AG04449 (cell line): ENCODE measurements at regions not wholly inside any gene's neighbourhood (a gene's known extent, or its start where the extent isn't known, plus 50 kb on each side); places are given as distances from the start of the nearest gene placed in this dataset.
"Not testable (repeated sequence)": the region's sequence is repeated elsewhere in the genome, so short reads cannot be mapped to it uniquely, and the experiment has no call there.

ENCODE experiments used
- CTCF ChIA-PET: fragments of 350-600 bp; formaldehyde crosslinking; extraction: SDS; loops from one replicate; lab custom pipeline; 2021; ENCODE audit warnings: antibody characterized with exemption; lab: Yijun Ruan, JAX
- POLR2A ChIA-PET: fragments of 400-600, 350-600 bp; formaldehyde crosslinking; extraction: SDS; loops from one replicate; lab custom pipeline; 2020; ENCODE audit warnings: antibody characterized with exemption, inconsistent platforms; lab: Yijun Ruan, JAX
- DNase-seq: peaks from one replicate; pipeline ENCODE4 v3.0.0-alpha.2; 2010; ENCODE audit warnings: low read depth, low spot score
- H3K4me3 ChIP-seq: 2 replicates; pipeline ENCODE4 v1.5.1; 2011; ENCODE audit warnings: low read depth, mild to moderate bottlenecking, control low read depth, low read length
- TF ChIP-seq, protein P1 (sequence below): IDR thresholded peaks from one replicate; pipeline ENCODE4 v1.5.1; 2011; ENCODE audit warnings: mild to moderate bottlenecking, moderate library complexity, low read length, control low read depth, inconsistent platforms; ENCODE audit not compliant: insufficient read depth; ENCODE audit errors: missing control alignments

DNA sequence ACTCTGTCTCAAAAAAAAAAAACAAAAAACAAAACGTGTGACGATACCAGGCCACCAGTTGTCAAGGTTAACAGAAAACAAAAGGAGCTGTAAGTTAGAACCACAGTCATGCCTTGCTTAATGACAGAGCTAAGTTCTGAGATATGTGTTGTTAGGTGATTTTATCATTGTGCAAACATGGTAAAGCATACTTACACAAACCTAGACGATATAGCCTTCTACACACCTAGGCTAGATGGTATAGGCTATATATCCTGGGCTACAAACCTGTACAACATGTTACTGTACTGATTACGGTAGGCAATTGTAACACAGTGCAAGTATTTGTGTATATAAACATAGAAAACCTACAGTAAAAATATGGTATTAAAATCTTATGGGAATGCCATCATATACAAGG lies 564.2 kb downstream of the HTR7 start:
- CTCF ChIA-PET, result no interaction called here
- POLR2A ChIA-PET, result no interaction called here
- no peak for DNase-seq
- TF ChIP-seq, protein P1, sequence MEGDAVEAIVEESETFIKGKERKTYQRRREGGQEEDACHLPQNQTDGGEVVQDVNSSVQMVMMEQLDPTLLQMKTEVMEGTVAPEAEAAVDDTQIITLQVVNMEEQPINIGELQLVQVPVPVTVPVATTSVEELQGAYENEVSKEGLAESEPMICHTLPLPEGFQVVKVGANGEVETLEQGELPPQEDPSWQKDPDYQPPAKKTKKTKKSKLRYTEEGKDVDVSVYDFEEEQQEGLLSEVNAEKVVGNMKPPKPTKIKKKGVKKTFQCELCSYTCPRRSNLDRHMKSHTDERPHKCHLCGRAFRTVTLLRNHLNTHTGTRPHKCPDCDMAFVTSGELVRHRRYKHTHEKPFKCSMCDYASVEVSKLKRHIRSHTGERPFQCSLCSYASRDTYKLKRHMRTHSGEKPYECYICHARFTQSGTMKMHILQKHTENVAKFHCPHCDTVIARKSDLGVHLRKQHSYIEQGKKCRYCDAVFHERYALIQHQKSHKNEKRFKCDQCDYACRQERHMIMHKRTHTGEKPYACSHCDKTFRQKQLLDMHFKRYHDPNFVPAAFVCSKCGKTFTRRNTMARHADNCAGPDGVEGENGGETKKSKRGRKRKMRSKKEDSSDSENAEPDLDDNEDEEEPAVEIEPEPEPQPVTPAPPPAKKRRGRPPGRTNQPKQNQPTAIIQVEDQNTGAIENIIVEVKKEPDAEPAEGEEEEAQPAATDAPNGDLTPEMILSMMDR, result no peak
- H3K4me3 ChIP-seq, result no peak overlapping the region

DNA sequence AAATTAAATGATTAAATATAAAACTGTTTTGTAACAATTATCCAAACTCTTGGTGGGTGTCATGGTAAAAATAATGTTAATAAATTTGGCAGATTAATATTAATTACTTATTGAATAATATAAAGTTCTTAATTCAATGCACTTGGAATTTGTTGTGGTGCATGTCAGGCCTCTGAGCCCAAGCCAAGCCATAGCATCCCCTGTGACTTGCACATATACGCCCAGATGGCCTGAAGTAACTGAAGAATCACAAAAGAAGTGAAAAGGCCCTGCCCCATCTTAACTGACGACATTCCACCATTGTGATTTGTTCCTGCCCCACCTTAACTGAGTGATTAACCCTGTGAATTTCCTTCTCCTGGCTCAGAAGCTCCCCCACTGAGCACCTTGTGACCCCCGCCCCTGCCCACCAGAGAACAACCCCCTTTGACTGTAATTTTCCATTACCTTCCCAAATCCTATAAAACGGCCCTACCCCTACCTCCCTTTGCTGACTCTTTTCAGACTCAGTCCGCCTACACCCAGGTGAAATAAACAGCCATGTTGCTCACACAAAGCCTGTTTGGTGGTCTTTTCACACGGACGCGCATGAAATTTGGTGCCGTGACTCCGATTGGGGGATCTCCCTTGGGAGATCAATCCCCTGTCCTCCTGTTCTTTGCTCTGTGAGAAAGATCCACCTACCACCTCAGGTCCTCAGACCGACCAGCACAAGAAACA lies 562.9 kb downstream of the HTR7 start:
- POLR2A ChIA-PET, H3K4me3 ChIP-seq, DNase-seq, CTCF ChIA-PET: not testable (repeated sequence)

DNA sequence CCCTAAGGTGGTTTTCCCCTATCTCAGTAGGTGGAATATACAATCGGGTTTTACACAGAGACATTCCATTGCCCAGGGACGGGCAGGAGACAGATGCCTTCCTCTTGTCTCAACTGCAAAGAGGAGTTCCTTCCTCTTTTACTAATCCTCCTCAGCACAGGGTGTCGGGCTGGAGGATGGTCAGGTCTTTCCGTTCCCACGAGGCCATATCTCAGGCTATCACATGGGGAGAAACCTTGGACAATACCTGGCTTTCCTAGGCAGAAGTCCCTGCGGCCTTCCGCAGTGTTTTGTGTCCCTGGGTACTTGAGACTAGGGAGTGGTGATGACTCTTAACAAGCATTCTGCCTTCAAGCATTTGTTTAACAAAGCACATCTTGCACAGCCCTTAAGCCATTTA lies 555.8 kb downstream of the HTR7 start:
- H3K4me3 ChIP-seq, CTCF ChIA-PET, DNase-seq, POLR2A ChIA-PET: not testable (repeated sequence)

DNA sequence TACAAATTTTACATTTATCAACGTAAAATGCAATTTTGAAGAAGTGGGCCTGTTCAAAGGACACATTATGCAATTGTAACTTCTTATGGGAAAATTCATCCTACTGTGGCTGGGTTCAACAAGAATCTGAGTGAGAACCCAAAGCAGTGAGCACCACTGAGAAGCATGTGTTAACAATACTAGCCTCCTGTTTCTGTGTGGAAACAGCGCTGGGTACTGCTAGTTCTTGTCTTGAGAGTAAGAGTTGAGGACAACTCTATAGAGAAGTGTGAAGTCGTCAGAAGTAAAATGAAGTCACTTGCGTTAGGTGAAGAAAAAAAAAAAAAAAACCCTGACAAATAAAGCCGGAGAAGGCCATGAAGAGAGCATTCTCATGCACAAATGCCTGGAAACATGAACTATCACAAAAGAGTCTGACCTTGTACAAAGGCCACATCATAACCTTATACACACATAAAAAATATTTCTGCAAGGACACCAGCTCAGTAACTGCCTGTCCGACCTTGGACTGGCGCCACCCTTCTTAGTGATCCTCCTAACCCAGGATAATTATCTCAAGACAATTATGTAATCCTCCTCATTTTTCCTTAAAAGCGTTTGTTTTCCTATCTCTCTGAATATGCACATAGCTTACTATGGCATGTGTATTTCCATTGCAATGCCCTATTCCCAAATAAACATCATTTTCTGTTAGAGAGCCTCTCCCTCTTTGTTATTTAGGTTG lies 554.9 kb downstream of the HTR7 start:
- H3K4me3 ChIP-seq, result no peak overlapping the region
- ChIA-PET CTCF (no interaction called here), POLR2A (no interaction called here)
- TF ChIP-seq, protein P1, result no peak
- DNase-seq, result no peak

DNA sequence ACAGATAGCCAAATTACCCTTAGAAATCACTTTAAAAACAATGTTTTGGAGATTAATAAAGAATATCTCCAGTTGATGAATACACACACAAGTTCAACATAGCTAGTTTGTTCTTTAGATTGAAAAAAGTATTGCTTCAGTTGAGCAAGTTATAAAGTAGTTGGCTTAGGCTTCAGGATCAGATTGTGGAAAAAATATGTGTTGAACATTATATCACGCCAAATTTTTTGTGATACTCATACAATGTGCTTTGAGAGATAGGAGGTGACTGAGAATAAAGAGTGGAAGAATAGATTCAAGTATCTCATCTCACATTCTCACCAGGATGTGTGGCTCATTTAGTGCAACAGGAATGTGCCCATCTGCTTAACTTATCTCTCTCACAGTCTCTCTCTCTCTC lies 553.3 kb downstream of the HTR7 start:
- no peak for DNase-seq
- TF ChIP-seq, protein P1, result no peak
- CTCF ChIA-PET, result no interaction called here
- no peak overlapping the region for H3K4me3 ChIP-seq
- POLR2A ChIA-PET, result no interaction called here

DNA sequence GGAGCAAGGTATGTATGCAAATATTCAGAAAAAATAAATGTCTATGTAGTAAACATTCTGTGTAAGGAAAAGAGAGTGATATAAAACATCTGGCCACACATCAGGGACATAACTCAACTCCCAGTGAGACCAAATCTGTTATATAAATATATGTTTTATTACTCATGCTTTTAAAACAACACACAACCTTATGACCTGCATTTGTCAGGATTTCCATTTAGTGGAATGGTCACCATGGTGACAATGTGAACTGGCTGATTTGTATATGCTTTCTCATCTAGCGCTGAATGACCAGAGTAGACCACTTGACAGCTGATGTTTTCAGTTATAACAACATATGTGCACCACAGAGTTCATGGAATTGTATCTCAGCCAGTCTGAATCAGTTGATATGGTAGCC lies 551.7 kb downstream of the HTR7 start:
- TF ChIP-seq, protein P1, result no peak
- ChIA-PET POLR2A (no interaction called here), CTCF (no interaction called here)
- H3K4me3 ChIP-seq, result no peak overlapping the region
- no peak for DNase-seq

DNA sequence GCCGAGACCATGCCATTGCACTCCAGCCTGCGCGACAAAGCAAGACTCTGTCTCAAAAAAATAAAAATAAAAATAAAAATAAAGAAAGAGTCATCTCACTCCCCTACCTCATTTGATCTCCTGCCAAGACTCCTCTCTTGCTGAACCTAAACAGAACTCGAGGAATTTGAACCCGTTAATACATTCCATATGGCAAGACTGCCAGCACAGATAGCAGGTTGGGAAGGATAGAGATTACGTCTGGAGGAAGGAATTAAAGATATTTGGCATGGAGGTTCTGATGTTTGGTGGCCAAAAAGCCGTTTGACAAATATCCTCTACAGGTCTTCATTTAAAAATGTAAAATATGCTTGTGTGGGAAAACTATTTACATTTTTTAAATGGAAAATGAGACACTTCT lies 549.6 kb downstream of the HTR7 start:
- TF ChIP-seq, protein P1, result no peak
- no peak for DNase-seq
- ChIA-PET CTCF (no interaction called here), POLR2A (no interaction called here)
- H3K4me3 ChIP-seq, result no peak overlapping the region
